NCI-H524 treated with DMSO at 0.1 percent for 48 hours (cell line): ENCODE measurements at regions not wholly inside any gene's neighbourhood (a gene's known extent, or its start where the extent isn't known, plus 50 kb on each side); places are given as distances from the start of the nearest gene placed in this dataset.
A peak's percentile ranks its signal among the peaks of the same experiment; 100 is the strongest.

Source experiments
- DNase-seq: peaks from one replicate; lab custom pipeline; 2025; lab: John Stamatoyannopoulos, UW

DNA sequence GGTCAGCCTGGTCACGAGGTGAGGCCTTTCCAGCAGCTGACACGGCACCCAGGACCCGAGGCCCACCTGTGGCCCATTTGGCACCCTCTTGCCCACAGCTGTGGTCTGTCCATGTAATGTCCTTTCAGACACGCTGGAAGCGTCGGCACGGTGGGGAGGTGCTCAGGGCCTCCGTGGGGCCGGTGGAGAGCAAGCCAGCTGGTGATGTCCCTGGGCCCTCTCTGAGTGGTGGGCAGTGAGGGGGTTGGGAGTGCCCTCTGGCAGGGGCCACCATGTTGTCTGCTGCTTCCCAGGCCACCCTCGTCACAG lies 97.3 kb upstream of the ZNF469 start:
- DNase-seq, result no peak

DNA sequence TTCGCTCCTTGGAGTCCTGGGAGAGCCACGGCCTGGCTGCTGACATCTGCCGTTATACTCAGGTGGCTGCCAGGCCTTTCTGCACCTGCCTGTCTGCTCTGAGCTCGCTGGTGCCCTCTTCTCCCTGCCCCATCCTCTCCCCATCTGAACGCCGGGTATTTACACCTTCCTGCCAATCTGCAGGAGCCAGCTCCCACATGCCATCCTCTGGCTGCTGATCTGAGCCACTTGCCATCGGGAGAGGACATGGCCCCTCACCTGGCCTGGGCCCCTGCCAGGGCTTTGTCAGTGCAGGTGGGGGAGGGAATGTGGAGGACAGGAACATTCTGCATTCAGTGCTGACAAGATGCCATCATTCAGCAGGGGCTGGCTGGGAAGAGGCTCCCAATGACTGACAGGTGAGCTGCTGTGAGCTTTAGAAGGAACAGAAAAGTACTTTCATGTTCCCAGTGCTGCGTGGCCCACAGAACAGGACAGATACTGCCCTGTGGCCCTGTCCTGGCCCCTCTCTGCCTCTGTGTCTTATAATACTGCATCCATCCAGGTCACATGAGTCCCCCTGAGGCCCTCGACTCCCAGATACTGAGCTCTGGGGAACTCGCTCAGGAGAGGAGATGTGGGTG lies 96.3 kb upstream of the ZNF469 start:
- DNase-seq, result no peak

DNA sequence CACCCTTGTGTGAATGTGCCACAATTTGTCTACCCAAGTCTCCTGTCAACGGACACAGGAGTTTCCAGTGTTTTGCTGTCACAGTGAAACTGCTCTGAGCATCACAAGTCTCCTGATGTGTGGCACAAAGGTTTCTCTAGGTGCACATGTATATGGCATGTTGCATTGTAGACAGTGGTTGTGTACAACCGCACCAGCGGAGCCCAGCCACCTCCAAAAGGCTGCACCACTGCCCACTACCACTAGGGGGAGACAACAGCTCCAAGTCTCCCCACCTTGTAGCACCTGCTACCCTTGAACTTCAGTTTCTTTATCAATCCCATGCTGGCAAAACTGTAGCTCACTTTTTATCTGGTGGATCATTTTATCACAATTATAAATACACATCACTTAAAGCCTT lies 95.5 kb upstream of the ZNF469 start:
- DNase-seq, result no peak

DNA sequence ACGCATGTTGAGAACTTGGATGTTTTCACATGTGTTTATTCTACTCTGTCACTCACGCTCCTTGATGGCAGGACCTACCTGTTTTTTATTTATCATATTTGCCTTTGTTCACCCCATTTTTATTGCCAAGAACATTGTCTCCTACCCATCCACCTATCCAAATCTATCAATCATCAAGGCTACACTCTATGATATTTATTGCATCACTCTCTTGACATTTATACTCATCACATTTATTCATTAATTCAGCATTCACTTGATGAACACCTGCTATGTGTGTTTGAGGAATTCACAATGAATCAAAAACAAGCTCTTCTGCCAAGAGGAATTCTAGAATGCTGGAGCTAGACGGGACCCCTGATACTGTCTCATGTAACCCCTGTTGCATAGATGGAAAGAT lies 94.5 kb upstream of the ZNF469 start:
- no peak for DNase-seq

DNA sequence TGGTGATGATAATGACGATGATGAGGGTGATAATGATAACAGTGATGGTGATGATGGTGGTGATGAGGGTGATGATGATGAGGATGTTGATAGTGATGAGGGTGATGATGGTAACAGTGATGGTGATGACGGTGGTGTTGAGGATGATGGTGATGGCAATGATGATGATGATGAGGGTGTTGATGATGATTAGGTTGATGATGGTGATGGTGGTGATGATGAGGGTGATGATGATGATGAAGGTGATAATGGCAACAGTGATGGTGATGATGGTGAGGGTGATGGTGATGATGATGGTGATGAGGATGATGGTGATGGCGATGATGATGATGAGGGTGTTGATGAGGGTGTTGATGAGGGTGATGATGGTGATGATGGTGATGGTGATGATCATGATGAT lies 93.8 kb upstream of the ZNF469 start:
- DNase-seq, result no peak

DNA sequence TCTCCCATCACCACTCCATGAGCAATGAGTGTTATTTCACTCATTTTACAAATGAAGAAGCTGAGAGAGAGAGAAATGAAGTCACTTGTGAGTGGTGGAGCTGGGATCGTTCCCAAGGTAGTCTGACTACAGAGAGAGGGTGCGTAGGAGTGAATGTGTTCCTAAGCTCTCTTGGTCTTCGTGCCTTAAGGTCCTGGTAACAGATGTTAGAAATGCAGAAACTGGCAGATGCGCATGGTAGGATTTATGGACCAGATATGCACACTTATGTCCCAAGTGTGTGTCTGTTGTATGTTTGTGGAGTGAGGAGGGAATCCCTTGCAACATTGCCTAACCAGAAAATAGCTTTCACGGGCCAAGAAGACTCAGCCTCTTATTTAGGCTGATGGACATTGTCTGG lies 93.2 kb upstream of the ZNF469 start:
- DNase-seq, result no peak

DNA sequence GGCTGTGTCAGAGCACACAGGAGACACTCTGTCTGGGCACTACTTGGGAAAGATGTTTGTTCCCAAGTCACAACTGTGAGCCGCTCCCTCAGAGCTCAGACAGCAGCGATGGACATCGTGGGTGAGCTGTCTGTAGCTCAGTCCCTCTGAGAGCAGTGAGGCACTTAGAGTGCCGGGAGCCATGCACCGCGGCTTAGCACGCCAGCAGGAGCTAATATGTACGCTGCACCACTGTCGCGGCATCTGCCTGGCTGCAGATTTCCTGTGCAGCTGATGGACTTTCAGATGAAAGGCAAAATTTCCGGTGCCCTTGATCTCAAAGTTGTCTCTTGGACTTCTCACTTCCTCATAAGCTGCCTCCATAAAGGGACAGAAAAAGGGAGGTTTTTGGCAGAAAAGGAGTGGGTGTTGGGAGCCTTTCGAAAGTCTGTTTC lies 92.8 kb upstream of the ZNF469 start:
- no peak for DNase-seq

DNA sequence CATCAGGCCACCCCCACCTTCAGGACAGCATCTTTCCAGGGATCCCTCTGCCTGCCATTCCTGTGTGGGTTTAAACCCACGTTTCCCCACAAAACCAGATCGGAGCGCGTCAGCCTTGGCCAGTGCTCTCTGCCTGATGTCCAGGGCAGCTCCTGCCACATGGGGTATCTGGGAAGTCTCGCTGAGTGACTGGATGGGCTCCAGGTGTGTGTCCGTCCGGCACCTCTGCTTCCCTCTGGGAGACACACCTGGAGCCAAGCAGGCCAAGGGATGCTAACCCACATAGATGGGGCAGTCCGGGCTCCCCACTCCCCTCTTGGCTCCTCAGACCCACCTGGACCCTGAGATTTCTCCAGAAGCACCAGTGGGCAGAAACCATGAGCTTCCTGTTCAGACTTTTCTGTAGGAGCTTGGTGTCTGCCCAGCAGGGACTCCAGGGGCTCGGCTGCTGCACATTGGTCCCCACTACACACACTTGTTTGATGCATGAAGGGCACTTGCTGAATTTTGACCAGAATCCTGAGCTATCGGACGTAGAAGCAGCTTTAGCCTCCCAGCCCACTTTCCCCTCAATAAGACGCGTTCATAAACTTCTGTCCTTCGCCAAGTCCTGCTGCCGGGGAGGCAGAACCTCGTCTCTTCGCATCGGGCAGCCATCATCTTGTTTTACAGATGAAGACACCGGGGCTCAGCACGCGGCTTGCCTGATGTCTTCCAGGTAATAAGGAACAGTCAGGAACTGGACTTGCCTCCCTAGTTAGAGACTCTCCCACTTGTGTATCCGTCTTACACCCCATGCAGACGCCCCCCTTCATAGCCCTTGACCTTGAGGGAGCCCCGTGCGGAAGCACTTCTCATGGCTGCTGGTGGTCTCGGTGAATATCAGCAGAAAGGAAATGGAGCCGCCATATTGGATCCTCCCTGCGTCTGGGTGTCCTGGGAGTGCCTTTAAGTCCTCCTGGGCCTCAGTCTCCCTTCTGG lies 91.6 kb upstream of the ZNF469 start:
- DNase-seq, result no peak

DNA sequence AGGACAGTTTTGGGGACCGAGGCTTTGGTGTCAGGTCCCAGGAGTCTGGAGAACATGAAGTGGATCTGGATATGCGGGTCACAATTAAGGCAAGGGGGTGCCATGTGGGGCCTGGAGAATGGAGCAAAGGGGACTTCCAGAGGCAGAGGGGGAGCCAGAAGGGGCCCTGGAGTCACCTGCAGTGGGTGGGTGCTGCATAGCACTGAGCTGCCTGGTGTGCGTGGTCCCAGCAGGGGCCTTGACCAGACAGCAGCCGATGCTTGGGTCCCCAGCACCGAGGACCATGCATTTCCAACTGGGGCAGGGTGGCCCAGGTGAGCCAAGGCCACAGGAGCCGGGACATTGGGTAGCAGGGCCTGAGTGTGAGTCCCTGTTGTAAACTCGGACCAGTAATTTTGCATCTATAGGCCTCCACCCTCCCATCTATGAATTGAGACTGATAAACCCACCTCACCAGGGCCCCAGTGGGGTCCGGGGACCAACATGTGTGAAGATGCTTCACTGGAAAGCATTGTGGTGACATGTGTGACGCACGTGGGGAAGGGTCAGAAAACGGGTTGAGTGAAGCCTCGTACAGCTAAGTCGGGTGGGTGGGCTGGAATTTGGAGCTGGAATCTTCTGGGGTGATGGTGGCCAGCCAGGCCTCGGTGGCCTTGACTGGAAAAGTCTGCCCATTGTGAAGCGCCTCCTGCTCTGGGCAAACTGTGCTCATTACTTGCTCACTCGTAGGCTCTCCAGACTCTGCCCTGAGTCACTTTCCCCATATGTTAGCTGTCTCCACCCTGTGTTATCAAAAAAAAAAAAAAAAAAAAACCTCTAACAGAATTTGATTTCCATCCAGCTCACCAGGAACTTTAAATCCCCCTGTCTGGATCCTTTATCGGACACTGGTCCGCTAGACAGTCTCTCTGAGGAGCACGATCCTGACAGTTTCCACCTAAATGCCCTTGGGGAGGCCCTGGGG lies 90.5 kb upstream of the ZNF469 start:
- no peak for DNase-seq

DNA sequence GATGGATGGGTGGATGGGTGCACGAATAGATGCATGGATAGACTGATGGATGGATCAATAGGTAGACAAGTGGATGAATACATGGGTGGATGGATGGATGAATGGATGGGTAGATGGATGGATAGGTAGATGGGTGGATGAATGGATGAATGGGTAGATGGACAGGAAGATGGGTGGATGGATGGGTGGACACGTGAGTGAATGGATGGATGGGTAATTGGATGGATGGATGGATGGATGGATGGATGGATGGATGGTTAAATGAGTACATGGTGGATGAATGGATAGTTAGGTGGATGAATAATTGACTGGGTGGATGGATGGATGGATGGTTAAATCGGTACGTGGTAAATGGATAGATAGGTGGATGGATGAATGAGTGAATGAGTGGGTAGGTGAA lies 89.7 kb upstream of the ZNF469 start:
- no peak for DNase-seq

DNA sequence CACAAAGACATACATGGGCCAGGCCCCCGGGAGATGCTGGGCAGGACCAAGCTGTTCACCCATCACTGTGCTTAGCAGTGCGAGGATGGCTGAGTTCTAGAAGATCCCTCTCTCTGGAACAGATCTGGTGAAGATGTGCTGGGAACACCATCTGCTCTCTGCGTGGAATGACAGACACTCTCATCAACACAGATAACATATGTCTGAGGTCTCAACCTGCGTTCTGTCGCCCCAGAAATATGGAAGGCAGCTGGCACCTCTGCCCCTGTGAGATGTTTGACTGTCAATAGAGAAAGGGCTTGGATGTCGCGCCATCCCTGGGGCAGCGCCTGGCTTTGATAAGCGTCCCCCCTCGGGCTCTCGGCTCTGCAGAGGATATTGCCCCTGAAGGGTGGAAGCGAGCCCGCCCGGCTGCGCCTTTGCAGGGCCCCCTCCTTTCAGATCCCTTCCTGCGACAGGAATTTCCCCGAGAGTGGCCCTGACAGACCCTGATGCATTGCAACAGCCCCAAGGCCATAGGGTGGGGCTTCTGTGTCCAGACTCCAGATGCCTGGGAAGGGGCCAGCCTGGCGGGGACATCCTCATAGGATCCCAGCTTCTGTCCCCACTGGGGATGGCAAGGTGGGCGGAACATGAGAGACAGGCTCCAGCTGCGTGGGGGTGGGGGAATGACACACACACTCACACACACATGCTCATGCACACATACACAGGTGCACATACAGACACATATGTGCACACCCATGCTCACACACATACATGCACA lies 86.9 kb upstream of the ZNF469 start:
- DNase-seq, result peak; percentile 45

DNA sequence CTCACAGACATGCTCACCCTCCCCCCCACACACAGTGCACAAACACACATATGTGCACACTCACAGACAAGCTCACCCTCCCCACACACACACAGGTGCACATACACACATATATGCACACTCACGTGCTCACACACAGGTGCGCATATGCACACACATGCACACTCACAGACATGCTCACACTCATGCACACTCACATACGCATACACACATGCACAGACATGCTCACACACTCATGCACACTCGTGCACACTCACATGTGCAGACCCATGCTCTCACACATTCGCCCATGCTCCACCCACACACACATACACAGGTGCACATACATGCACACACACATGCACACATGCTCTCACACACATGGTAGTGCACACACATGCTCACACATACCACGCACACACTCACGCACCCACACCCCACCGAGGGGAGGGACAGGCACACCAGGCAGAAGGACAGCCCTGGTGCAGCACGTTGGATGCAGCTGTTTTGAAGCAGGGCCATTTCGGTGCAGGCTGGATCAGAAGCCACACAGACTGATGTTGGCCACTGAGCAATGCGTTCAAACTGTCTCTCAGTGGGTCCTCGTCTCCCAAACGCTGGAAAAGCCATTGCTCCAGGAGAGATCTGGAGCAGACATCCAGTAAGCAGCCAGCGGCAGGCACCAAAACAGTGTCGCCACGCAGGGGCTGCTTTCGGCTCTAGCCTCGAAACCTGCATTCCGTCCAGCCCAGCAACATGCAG lies 86.2 kb upstream of the ZNF469 start:
- DNase-seq, result no peak

DNA sequence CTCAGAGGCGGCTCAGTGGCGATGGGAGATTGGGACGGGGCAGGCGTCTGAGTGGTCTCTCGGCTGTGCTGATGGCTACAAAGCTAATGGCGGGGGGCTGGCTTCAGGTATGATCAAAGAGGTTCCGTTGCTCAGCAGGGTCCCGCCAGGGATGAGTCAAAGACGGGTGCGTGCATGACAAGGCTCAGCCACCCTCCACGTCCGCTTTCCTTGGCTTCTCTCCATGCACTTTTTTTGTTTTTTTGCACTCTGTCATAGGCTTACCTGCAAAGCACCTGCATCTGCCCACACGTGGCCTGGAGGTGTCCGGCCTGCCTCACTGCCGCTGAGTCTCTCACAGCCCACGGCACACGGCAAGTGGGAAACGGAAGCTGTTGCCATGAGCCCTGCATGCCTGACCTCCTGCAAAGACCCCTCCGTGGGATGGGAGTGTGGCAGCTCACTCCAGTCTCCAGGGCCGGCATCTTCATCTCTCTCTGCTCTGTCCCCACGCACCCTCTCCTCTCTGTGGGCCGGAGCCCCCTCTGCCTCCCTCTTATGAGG lies 85.5 kb upstream of the ZNF469 start:
- no peak for DNase-seq

DNA sequence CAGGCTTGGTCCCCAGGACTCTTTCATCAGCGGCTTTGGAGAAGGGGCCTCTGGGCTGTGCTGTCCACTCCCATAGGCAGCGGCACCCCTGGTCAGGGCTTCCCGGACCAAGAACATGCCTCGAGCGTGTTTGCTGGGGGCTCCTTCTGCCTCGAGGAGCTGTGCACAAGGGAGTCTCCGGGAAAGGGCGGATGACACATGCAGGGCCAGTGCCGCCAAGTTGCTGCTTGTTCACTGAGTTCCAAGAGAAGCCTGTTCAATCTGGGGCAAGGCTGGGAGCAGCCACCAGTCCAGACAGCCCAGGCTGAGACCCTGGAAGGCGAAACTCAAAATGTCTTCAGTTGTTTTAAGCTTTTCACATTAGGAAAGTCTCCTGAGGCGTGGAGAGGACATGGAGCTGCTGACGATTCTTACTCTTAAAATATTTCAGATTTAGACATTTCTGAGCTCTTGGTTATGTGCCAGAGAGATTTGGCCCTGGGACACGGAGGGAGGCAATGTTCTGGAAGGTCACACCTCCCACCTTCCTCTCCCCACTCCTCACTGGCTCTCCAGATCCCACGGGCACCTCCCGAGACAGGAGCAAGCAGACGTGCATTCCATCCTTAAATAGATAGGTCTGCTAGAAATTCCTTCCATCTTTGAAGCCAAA lies 84.5 kb upstream of the ZNF469 start:
- no peak for DNase-seq

DNA sequence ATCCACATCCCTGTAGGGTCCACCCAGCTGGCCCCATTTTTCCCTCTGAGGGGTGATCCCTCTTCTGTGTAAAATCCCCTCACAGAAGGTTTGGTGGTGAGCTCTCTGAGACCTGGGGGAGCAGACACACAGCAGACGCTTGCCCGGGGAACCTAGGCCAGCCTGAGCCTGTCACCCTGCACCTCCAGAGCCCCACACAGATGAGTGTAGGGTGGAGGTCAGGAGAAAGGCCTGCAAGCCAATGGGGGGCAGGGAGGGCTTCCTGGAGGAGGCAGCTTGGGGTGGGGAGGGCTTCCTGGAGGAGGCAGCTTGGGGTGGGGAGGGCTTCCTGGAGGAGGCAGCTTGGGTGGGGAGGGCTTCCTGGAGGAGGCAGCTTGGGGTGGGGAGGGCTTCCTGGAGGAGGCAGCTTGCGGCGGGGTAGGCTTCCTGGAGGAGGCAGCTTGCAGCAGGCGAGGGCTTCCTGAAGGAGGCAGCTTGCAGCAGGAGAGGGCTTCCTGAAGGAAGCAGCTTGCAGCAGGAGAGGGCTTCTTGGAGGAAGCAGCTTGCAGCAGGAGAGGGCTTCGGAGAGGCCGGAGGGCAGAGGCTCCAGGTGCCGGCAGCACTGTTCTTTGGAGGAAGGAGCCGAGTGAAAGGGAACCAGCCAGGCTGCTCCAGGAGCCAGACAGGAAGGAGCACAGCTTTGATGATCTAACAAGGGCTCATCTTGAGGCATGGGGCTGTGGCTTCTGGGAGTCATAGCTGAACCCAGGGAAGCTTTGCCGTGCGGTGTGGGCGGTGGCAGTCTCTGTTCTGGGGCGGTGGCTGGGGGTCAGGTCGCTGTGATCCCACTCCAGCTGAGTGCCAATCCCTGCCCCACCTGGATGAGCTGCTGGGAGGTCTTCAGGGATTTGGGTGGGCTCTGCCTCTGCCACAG lies 83.7 kb upstream of the ZNF469 start:
- no peak for DNase-seq

DNA sequence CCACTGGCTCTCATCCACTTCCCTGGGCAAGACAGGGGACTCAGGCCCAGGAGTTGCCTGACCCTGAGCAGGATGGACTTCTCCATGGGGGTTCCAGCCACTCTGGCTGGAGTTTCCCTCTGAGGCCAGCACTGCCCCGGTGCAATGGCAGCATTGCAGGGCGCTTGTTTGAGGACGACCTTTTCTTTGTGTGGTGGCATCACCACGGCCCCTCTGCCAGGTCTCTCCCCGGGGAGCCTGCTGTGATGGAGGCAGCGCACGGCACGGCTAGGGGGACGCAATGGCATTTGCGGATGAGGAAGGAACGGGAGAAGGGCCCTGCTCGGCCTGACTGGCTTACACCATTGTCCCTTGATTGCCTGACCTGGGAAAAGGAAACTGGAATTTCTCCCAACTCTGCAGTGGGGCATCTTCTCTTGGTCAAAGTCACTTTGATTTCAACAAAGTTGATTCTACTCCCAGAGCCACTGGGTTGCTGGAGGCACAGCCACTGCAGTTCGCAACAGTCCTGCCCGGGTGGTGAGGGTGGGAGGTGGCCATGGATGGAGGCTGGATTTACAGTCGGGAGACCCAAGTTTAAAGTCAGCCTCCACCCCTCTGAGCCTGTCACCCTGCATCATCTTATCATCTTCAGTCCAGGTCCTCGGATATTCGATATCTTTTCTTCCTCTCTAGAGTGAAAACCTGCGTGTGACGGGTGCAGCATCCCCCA lies 82.9 kb upstream of the ZNF469 start:
- no peak for DNase-seq

DNA sequence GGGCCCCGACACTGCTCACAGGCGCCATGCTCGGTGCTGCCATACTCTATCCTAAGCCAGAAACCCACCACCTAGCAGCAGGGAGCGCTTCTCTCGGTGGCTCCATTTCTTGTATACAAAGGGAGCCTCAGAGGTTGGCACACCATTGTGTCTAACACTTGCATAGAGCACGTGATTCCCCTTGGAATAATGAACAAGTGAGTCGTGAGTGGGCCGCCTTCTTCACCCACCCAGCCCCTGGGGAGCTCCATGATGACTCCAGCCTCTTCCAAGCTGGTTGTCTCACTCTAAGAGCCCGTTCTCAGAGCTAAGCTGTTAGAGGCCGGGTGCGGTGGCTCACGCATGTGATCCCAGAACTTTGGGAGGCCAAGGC lies 82.3 kb upstream of the ZNF469 start:
- no peak for DNase-seq

DNA sequence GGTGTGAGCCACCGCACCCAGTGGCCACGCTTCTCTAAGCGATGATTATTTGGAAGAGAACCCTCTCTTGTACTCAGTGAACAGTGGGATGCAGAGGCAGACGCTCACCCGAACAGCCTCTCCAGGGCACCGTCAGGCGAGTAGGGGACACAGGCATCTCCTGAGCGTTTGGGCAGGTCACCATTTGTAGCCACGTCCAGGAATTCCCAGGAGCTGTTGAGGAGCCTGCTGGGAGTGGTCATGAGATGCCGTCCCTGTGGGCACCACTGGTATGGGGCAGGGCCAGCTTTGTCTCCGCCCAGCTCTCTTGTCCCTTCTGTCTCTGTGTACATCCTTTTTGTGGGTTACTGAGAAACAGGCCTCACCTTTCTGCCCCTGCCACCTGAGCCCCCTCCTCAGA lies 81.3 kb upstream of the ZNF469 start:
- DNase-seq, result no peak

DNA sequence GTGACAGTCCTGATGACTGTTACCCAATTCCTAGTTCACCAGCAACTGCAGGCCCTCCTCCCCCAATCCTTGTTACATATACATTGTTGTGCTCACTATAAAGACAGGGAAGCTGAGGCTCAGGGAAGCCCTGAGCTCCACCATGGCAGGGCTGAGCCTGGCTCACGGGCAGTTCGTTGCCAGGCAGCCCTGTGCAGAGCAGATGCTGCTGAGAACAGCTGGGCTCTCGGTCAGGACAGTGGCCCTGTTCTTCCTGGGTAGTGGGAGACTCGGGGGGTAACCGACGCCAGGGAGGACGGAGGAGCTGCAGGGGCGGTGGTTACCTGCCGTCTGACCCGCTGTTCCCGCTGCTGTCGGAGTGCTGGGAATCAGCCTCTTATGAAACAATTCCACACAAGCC lies 80.9 kb upstream of the ZNF469 start:
- no peak for DNase-seq
